Epithelial cell of esophagus (primary cell): ENCODE measurements at regions not wholly inside any gene's neighbourhood (a gene's known extent, or its start where the extent isn't known, plus 50 kb on each side); places are given as distances from the start of the nearest gene placed in this dataset.
A peak's percentile ranks its signal among the peaks of the same experiment; 100 is the strongest.

Experiments used
- DNase-seq: peaks from one replicate; pipeline ENCODE4 v3.0.0; 2010; ENCODE audit warnings: low read depth
- H3K4me3 ChIP-seq: 2 replicates; pipeline ENCODE4 v1.5.1; 2011; ENCODE audit warnings: mild to moderate bottlenecking, low read length, control low read depth
- CTCF ChIP-seq: IDR thresholded peaks from 2 replicates; pipeline ENCODE4 v1.5.1; 2011; ENCODE audit warnings: low read depth, mild to moderate bottlenecking, low read length, control low read depth, inconsistent platforms; ENCODE audit not compliant: insufficient read depth; ENCODE audit errors: missing control alignments

GRCh38 chr1:214974002-214974401, 108.5 kb upstream of the KCNK2 start:
- no peak overlapping the region for H3K4me3 ChIP-seq
- no peak for DNase-seq
- TF ChIP-seq CTCF, result no peak

GRCh38 chr1:214976665-214977064, 105.9 kb upstream of the KCNK2 start:
- no peak for TF ChIP-seq CTCF
- no peak overlapping the region for H3K4me3 ChIP-seq
- no peak for DNase-seq

GRCh38 chr1:214977110-214977509, 105.4 kb upstream of the KCNK2 start:
- TF ChIP-seq CTCF, result no peak
- H3K4me3 ChIP-seq, result no peak overlapping the region

GRCh38 chr1:214977700-214978374, 104.7 kb upstream of the KCNK2 start:
- no peak for TF ChIP-seq CTCF
- no peak overlapping the region for H3K4me3 ChIP-seq

More at GRCh38 chr1:214977110-214977509, 105.4 kb upstream of the KCNK2 start:
- DNase-seq, result no peak

GRCh38 chr1:214979191-214979590, 103.3 kb upstream of the KCNK2 start:
- H3K4me3 ChIP-seq, result no peak overlapping the region
- DNase-seq, result peak; percentile 18
- no peak for TF ChIP-seq CTCF

More at GRCh38 chr1:214977700-214978374, 104.7 kb upstream of the KCNK2 start:
- DNase-seq, result no peak

- no peak for TF ChIP-seq CTCF
- no peak for DNase-seq
- no peak overlapping the region for H3K4me3 ChIP-seq
Measured at GRCh38 chr1:214980921-214981320, 101.6 kb upstream of the KCNK2 start.
